Cerebellar cortex (tissue), 1 donor: ENCODE measurements at regions not wholly inside any gene's neighbourhood (a gene's known extent, or its start where the extent isn't known, plus 50 kb on each side); places are given as distances from the start of the nearest gene placed in this dataset.
"Not testable (repeated sequence)": the region's sequence is repeated elsewhere in the genome, so short reads cannot be mapped to it uniquely, and the experiment has no call there.

Experiments
- DNase-seq: peaks from one replicate; pipeline ENCODE4 v3.0.0-alpha.2; 2015; ENCODE audit warnings: low spot score

GRCh38 chr3:130151555-130151954 lies 69.9 kb downstream of the ALG1L2 start:
- not testable (repeated sequence) for DNase-seq

- DNase-seq, result not testable (repeated sequence)
These were observed 71.6 kb downstream of the ALG1L2 start for GRCh38 chr3:130153247-130153646.

GRCh38 chr3:130155464-130155863 lies 73.8 kb downstream of the ALG1L2 start:
- not testable (repeated sequence) for DNase-seq

GRCh38 chr3:130166856-130167255 lies 85.2 kb downstream of the ALG1L2 start:
- DNase-seq, result not testable (repeated sequence)

- not testable (repeated sequence) for DNase-seq
These were observed 93.6 kb downstream of the ALG1L2 start for GRCh38 chr3:130175195-130175594.

- not testable (repeated sequence) for DNase-seq
These were observed 95.0 kb downstream of the ALG1L2 start for GRCh38 chr3:130176476-130177256.

- not testable (repeated sequence) for DNase-seq
These were observed 97.2 kb downstream of the ALG1L2 start for GRCh38 chr3:130178835-130179234.

GRCh38 chr3:130179353-130179970 lies 97.8 kb downstream of the ALG1L2 start:
- DNase-seq, result not testable (repeated sequence)

GRCh38 chr3:130182475-130182874 lies 100.8 kb downstream of the ALG1L2 start:
- DNase-seq, result not testable (repeated sequence)

GRCh38 chr3:130183689-130184088 lies 102.1 kb downstream of the ALG1L2 start:
- not testable (repeated sequence) for DNase-seq

GRCh38 chr3:130184152-130185024 lies 102.8 kb downstream of the ALG1L2 start:
- not testable (repeated sequence) for DNase-seq

GRCh38 chr3:130201272-130201671 lies 119.6 kb downstream of the ALG1L2 start:
- DNase-seq, result not testable (repeated sequence)

- not testable (repeated sequence) for DNase-seq
These were observed 122.0 kb downstream of the ALG1L2 start for GRCh38 chr3:130203633-130204032.

GRCh38 chr3:130227540-130227939 lies 117.9 kb upstream of the COL6A5 start:
- no peak for DNase-seq

- no peak for DNase-seq
These were observed 102.5 kb upstream of the COL6A5 start for GRCh38 chr3:130242850-130243569.

- no peak for DNase-seq
These were observed 101.7 kb upstream of the COL6A5 start for GRCh38 chr3:130243808-130244207.

GRCh38 chr3:130250982-130251381 lies 94.5 kb upstream of the COL6A5 start:
- DNase-seq, result no peak

GRCh38 chr3:130255442-130255841 lies 90.0 kb upstream of the COL6A5 start:
- no peak for DNase-seq

- no peak for DNase-seq
These were observed 88.6 kb upstream of the COL6A5 start for GRCh38 chr3:130256821-130257340.

GRCh38 chr3:130258532-130258952 lies 86.9 kb upstream of the COL6A5 start:
- DNase-seq, result no peak

- no peak for DNase-seq
These were observed 86.2 kb upstream of the COL6A5 start for GRCh38 chr3:130259166-130259874.
